ENCODE measurements at regions not wholly inside any gene's neighbourhood (a gene's known extent, or its start where the extent isn't known, plus 50 kb on each side); places are given as distances from the start of the nearest gene placed in this dataset.

- intact Hi-C loops (cut with micrococcal nuclease): no loop called here
Observed at GRCh38 chr7:1372671-1373379, 86.4 kb downstream of the MICALL2 start.

DNA sequence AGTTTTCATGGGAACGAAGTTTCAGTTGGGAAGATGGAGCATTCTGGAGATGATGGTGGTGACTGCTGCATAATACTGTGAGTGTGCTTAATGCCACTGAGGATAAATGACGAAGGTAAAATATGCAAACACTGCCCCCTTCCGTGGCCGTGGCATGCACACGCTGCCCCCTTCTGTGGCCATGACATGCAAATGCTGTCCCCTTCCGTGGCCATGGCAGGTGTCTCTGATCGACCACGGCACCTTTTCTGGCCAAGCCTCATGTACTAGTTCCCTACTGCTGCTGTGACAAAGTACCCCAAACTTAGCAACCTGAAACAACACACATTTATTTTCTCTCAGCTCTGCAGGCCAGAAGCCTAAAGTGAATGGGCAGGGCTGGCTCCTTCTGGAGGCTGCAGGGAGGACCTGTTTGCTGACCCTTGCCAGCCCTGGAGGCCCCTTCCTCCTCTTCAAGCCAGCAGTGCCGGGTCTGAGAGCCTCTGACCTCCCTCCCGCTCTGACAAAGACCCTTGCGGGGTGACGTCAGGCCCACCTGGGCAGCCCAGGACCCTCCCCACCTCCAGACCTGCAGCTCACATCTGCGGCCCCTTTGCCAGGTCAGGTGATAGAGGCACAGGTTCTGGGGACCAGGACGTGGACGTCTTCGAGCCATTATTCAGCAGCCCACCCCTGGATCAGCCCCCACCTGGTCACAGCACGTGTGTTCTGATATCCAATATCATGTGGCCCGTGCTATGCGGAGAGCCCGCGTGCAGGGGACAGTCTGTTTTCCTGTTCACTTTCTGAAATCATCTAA is 82.0 kb downstream of the MICALL2 start:
- intact Hi-C loops (cut with micrococcal nuclease): no loop called here

GRCh38 chr7:1378610-1379601 is 80.4 kb downstream of the MICALL2 start:
- intact Hi-C loops (cut with micrococcal nuclease): no loop called here

GRCh38 chr7:1380231-1380815 is 78.9 kb downstream of the MICALL2 start:
- intact Hi-C loops (cut with micrococcal nuclease): no loop called here

GRCh38 chr7:1380821-1381580 is 78.3 kb downstream of the MICALL2 start:
- intact Hi-C loops (cut with micrococcal nuclease): no loop called here

DNA sequence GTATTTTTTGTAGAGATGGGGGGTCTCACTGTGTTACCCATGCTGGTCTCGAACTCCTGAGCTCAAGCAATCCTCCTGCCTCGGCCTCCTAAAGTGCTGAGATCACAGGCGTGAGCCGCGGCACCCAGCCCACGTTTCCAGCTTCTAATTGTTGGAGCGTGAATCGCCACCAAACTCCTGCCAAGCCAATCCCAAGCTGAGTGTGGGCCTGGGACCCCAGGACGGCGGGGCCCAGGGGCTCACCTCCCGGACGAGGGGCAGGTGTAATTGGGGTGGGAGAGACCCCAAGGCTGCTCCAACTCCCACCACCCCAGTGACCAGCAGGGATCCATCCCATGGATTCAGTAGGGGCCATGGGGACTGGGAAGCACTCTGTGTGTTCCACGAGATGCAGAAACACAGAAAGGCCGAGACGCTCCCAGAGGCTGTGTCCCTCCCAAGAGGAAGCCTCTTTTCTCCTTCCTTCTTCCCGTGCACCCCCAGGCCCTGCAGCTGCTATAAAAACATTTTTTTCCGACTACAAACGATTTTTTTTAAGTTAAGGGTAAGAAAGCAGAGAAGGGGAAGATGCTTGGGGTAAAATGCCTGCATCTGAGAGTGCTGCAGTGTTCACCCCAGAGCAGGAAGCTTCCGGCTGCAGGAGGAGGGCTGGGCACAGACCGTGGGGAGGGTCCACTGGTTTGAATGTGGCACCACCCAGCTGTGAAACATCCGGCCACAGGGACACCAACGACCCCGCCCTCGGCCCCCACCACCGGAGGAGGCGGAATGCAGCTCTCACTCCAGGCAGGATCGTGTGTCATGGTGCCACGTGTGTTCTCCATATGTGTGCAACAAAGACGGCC is 76.5 kb downstream of the MICALL2 start:
- intact Hi-C loops (cut with micrococcal nuclease): no loop called here

- intact Hi-C loops (cut with micrococcal nuclease): no loop called here
Observed at GRCh38 chr7:1383398-1384112, 75.7 kb downstream of the MICALL2 start.

DNA sequence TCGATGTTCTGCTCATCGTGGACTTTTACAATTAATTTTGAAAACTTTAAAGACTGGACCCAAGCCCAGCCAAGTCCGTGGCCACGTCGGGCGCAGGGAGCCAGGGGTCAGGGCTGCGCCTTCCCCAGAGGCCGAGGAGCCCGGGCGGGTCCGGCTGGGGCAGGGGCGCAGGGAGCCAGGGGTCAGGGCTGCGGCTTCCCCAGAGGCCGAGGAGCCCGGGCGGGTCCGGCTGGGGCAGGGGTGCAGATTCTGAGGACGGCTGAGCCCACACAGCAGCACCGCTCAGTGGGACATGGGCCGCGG is 75.2 kb downstream of the MICALL2 start:
- intact Hi-C loops (cut with micrococcal nuclease): no loop called here
